ENCODE measurements at regions not wholly inside any gene's neighbourhood (a gene's known extent, or its start where the extent isn't known, plus 50 kb on each side); places are given as distances from the start of the nearest gene placed in this dataset.

DNA sequence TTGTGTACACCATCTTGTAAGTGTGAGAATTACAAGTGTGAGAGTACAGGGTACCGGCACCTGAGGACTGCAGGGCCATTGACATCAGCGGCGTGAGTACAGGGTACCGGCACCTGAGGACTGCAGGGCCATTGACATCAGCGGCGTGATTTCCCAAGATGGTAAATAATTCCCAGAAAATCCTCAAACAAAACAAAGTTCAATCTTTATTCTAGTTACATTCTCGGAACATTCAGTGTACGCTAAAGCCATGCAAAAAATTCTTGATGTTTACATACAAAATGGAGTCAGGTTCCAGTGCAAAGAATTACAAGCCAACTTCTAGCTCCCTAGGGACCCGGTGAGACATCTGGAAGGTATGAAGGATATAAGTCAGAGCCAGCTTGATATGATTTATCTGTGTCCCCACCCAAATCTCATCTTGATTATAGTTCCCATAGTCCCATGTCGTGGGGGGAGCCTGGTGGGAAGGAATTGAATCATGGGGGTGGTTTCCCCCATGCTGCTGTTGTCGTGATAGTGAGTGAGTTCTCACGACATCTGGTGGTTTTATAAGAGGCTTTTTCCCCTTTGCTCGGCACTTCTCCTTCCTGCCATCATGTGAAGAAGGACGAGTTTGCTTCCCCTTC is 172.7 kb downstream of the TTLL2 start (continued):
- TF ChIP-seq, protein P1, sequence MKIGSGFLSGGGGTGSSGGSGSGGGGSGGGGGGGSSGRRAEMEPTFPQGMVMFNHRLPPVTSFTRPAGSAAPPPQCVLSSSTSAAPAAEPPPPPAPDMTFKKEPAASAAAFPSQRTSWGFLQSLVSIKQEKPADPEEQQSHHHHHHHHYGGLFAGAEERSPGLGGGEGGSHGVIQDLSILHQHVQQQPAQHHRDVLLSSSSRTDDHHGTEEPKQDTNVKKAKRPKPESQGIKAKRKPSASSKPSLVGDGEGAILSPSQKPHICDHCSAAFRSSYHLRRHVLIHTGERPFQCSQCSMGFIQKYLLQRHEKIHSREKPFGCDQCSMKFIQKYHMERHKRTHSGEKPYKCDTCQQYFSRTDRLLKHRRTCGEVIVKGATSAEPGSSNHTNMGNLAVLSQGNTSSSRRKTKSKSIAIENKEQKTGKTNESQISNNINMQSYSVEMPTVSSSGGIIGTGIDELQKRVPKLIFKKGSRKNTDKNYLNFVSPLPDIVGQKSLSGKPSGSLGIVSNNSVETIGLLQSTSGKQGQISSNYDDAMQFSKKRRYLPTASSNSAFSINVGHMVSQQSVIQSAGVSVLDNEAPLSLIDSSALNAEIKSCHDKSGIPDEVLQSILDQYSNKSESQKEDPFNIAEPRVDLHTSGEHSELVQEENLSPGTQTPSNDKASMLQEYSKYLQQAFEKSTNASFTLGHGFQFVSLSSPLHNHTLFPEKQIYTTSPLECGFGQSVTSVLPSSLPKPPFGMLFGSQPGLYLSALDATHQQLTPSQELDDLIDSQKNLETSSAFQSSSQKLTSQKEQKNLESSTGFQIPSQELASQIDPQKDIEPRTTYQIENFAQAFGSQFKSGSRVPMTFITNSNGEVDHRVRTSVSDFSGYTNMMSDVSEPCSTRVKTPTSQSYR (CRISPR knock-in tag; IDR thresholded peaks at IDR 0.05; ENCODE audit: borderline replicate concordance), result no peak
- TF ChIP-seq, protein P2, sequence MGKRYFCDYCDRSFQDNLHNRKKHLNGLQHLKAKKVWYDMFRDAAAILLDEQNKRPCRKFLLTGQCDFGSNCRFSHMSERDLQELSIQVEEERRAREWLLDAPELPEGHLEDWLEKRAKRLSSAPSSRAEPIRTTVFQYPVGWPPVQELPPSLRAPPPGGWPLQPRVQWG (CRISPR knock-in tag; IDR thresholded peaks at IDR 0.05; ENCODE audit: borderline replicate concordance, low read depth), result no peak
- TF ChIP-seq ZNF20 (CRISPR knock-in tag; IDR thresholded peaks at IDR 0.05), result no peak
- TF ChIP-seq NONO (IDR thresholded peaks at IDR 0.05), result no peak
- TF ChIP-seq NONO (CRISPR knock-in tag; conservative IDR thresholded peaks at IDR 0.05), result no peak; the same call in 1 of the 2 replicates
- no peak for TF ChIP-seq ZFP62 (CRISPR knock-in tag; IDR thresholded peaks at IDR 0.05)
- TF ChIP-seq SOX6 (IDR thresholded peaks at IDR 0.05), result no peak
- peak; percentile 92 for TF ChIP-seq SOX6 (CRISPR knock-in tag; IDR thresholded peaks at IDR 0.05)
- TF ChIP-seq ZIK1 (CRISPR knock-in tag; IDR thresholded peaks at IDR 0.05; ENCODE audit: borderline replicate concordance, low read depth), result no peak
- TF ChIP-seq XBP1 (CRISPR knock-in tag; IDR thresholded peaks at IDR 0.05), result no peak
- TF ChIP-seq, protein P3, sequence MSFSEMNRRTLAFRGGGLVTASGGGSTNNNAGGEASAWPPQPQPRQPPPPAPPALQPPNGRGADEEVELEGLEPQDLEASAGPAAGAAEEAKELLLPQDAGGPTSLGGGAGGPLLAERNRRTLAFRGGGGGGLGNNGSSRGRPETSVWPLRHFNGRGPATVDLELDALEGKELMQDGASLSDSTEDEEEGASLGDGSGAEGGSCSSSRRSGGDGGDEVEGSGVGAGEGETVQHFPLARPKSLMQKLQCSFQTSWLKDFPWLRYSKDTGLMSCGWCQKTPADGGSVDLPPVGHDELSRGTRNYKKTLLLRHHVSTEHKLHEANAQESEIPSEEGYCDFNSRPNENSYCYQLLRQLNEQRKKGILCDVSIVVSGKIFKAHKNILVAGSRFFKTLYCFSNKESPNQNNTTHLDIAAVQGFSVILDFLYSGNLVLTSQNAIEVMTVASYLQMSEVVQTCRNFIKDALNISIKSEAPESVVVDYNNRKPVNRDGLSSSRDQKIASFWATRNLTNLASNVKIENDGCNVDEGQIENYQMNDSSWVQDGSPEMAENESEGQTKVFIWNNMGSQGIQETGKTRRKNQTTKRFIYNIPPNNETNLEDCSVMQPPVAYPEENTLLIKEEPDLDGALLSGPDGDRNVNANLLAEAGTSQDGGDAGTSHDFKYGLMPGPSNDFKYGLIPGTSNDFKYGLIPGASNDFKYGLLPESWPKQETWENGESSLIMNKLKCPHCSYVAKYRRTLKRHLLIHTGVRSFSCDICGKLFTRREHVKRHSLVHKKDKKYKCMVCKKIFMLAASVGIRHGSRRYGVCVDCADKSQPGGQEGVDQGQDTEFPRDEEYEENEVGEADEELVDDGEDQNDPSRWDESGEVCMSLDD (CRISPR knock-in tag; IDR thresholded peaks at IDR 0.05; ENCODE audit: borderline replicate concordance), result no peak
- no peak for TF ChIP-seq ZBTB1 (CRISPR knock-in tag; IDR thresholded peaks at IDR 0.05; ENCODE audit: borderline replicate concordance)
- no peak for TF ChIP-seq NR1H2 (CRISPR knock-in tag; IDR thresholded peaks at IDR 0.05; ENCODE audit: borderline replicate concordance, low read depth)
- TF ChIP-seq, protein P4, sequence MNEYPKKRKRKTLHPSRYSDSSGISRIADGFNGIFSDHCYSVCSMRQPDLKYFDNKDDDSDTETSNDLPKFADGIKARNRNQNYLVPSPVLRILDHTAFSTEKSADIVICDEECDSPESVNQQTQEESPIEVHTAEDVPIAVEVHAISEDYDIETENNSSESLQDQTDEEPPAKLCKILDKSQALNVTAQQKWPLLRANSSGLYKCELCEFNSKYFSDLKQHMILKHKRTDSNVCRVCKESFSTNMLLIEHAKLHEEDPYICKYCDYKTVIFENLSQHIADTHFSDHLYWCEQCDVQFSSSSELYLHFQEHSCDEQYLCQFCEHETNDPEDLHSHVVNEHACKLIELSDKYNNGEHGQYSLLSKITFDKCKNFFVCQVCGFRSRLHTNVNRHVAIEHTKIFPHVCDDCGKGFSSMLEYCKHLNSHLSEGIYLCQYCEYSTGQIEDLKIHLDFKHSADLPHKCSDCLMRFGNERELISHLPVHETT (CRISPR knock-in tag; conservative IDR thresholded peaks at IDR 0.05), result no peak
- TF ChIP-seq ZBTB20 (CRISPR knock-in tag; IDR thresholded peaks at IDR 0.05; ENCODE audit: borderline replicate concordance, low read depth), result no peak
- TF ChIP-seq, protein P5, sequence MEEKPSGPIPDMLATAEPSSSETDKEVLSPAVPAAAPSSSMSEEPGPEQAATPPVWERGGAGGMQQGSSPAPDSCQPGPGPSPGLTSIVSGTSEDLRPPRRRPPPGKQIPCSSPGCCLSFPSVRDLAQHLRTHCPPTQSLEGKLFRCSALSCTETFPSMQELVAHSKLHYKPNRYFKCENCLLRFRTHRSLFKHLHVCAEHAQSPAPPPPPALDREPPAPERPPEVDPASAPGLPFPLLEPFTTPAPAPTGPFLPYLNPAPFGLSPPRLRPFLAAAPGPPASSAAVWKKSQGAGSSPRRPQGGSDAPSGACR (CRISPR knock-in tag; IDR thresholded peaks at IDR 0.05), result no peak
- TF ChIP-seq, protein P6, sequence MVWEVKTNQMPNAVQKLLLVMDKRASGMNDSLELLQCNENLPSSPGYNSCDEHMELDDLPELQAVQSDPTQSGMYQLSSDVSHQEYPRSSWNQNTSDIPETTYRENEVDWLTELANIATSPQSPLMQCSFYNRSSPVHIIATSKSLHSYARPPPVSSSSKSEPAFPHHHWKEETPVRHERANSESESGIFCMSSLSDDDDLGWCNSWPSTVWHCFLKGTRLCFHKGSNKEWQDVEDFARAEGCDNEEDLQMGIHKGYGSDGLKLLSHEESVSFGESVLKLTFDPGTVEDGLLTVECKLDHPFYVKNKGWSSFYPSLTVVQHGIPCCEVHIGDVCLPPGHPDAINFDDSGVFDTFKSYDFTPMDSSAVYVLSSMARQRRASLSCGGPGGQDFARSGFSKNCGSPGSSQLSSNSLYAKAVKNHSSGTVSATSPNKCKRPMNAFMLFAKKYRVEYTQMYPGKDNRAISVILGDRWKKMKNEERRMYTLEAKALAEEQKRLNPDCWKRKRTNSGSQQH (CRISPR knock-in tag; IDR thresholded peaks at IDR 0.05; ENCODE audit: low read depth), result no peak
- TF ChIP-seq ZSCAN20 (CRISPR knock-in tag; IDR thresholded peaks at IDR 0.05; ENCODE audit: borderline replicate concordance), result no peak
- 0 out of 2 replicates have a peak, but pooled peaks have one; percentile 46 for TF ChIP-seq ZFP36L1 (CRISPR knock-in tag; IDR thresholded peaks at IDR 0.05)
- TF ChIP-seq GZF1 (CRISPR knock-in tag; IDR thresholded peaks at IDR 0.05), result no peak; the same call in 1 of the 2 replicates
